Pancreas (tissue), 10 donors: ENCODE measurements at regions not wholly inside any gene's neighbourhood (a gene's known extent, or its start where the extent isn't known, plus 50 kb on each side); places are given as distances from the start of the nearest gene placed in this dataset.

Experiments used
- ATAC-seq, 4 donors: fragments of 200-7000 bp; cut with Tn5 transposase; one replicate each; pipeline versions ENCODE4 v1.8.0 to v1.9.1; 2020; ENCODE audit warnings: mild to moderate bottlenecking in 4 of 4, moderate library complexity in 4 of 4
- DNase-seq, 6 donors: peaks; one replicate each; pipeline ENCODE4 v3.0.0-alpha.2; 2020
- FAIRE-seq: peaks from 2 replicates; lab custom pipeline; 2012; peaks lifted over from hg19 to GRCh38; lab: Jason Lieb, UNC
- H3K27ac ChIP-seq, 4 donors: fragments of 200-600 bp; sonication (generic); 1 replicate in 3 of 4; 2 replicates in 1 of 4; pipeline versions ENCODE4 v1.5.0 to v1.8.0; 2020
- H3K27me3 ChIP-seq, 4 donors: fragments of 200-600 bp; one replicate each; pipeline ENCODE4 v1.8.0; 2021
- H3K36me3 ChIP-seq, 3 donors: fragments of 200-600 bp; sonication (generic) in 1 of 3; one replicate each; pipeline versions ENCODE4 v1.5.0 to v1.8.0; 2020 to 2021
- H3K4me1 ChIP-seq, 3 donors: fragments of 200-600 bp; one replicate each; pipeline ENCODE4 v1.8.0; 2021
- H3K4me3 ChIP-seq, 4 donors: fragments of 200-600 bp; sonication (generic) in 2 of 4; one replicate each; pipeline versions ENCODE4 v1.5.0 to v1.8.0; 2020 to 2021
- H3K9me3 ChIP-seq, 4 donors: fragments of 200-600 bp; one replicate each; pipeline ENCODE4 v1.8.0; 2021
- CTCF ChIP-seq, 4 donors: fragments of 200-600 bp; sonication (generic) in 3 of 4; IDR thresholded peaks; one replicate each; pipeline versions ENCODE4 v1.5.0 to v1.8.0; 2021; ENCODE audit warnings: antibody characterized with exemption in 4 of 4
- WGBS, 2 donors: extraction: QIAGEN DNeasy Blood & Tissue Kit; methylation state at CpG; one replicate each; pipeline ENCODE4 v1.1.7; 2013; 5-methylcytosine and 5-hydroxymethylcytosine counted together
- intact Hi-C, 3 donors: fragments of 100-400 bp; cut with DNase I; formaldehyde crosslinking; loops; one replicate each; pipeline versions ENCODE4 v1.11.1 to v1.14.2; 2022
- donor health status: healthy with polysubstance abuse.
- donor health status: DM: no; HTN: no; CAD: no; lungs with moderate emphysema.
- donor health status: DM: no; HTN: no; CAD: no.
- donor health status: control.
- donor health status: control.
- donor health status: Bipolar disorder and iron deficiency.
- donor health status: DM: yes; HTN: yes; CAD: no.
- donor health status: DM: no; HTN: no; CAD: no.
- donor health status: DM: no; HTN: no; CAD: no.
- donor health status: DM: yes; HTN: yes; CAD: no.

- WGBS, 2 donors = 78 to 90% methylated on average over 4 of the region's 4 CpGs
- H3K27me3 ChIP-seq = no peaks in the 10 kb centered on the region
Measured at GRCh38 chr3:46093966-46094365, 66.7 kb upstream of the XCR1 start.

GRCh38 chr3:46093327-46093942, 66.2 kb upstream of the XCR1 start:
- Histone ChIP-seq H3K9me3 (no peaks in the 10 kb centered on the region), H3K27ac (no peak overlapping the region), H3K36me3 (no peaks in the 10 kb centered on the region), H3K4me3 (no peak overlapping the region), H3K27me3 (no peaks in the 10 kb centered on the region), H3K4me1 (no peaks in the 10 kb centered on the region)
- no peak for TF ChIP-seq CTCF (IDR thresholded peaks at IDR 0.05)
- no peak for FAIRE-seq
- intact Hi-C loops = no loop called here
- DNase-seq = no peak
- ATAC-seq = no peak
- 93 to 100% methylated on average over 2 of the region's 2 CpGs for WGBS, 2 donors

More at GRCh38 chr3:46093966-46094365, 66.7 kb upstream of the XCR1 start:
- DNase-seq (no peak), ATAC-seq (no peak), FAIRE-seq (no peak)
- TF ChIP-seq CTCF (IDR thresholded peaks at IDR 0.05) = no peak
- no peaks in the 10 kb centered on the region for H3K4me1 ChIP-seq
- H3K27ac ChIP-seq = no peak overlapping the region
- no peaks in the 10 kb centered on the region for H3K36me3 ChIP-seq
- intact Hi-C loops = no loop called here
- H3K9me3 ChIP-seq = no peaks in the 10 kb centered on the region
- no peak overlapping the region for H3K4me3 ChIP-seq

- Histone ChIP-seq H3K27ac (no peak overlapping the region), H3K36me3 (no peaks in the 10 kb centered on the region), H3K27me3 (no peaks in the 10 kb centered on the region), H3K9me3 (no peaks in the 10 kb centered on the region), H3K4me1 (no peaks in the 10 kb centered on the region), H3K4me3 (no peak overlapping the region)
- WGBS, 2 donors = 91 to 92% methylated on average over 2 of the region's 2 CpGs
- FAIRE-seq = no peak
- ATAC-seq = no peak
- TF ChIP-seq CTCF (IDR thresholded peaks at IDR 0.05) = no peak
- intact Hi-C loops = no loop called here
- DNase-seq = no peak
Measured at GRCh38 chr3:46092702-46093080, 65.4 kb upstream of the XCR1 start.

GRCh38 chr3:46091741-46092701, 64.7 kb upstream of the XCR1 start:
- no peak for DNase-seq
- WGBS, 2 donors = 35 to 38% methylated on average over 4 of the region's 4 CpGs
- no peak for FAIRE-seq
- Histone ChIP-seq H3K27me3 (no peaks in the 10 kb centered on the region), H3K4me3 (no peak overlapping the region), H3K4me1 (no peaks in the 10 kb centered on the region), H3K27ac (no peak overlapping the region), H3K9me3 (no peaks in the 10 kb centered on the region), H3K36me3 (no peaks in the 10 kb centered on the region)
- TF ChIP-seq CTCF (IDR thresholded peaks at IDR 0.05) = no peak
- ATAC-seq = peak in 2 of 4 donors; percentile 19 to 44
- intact Hi-C loops = no loop called here
